HPDE6-E6E7 (cell line): ENCODE measurements at regions not wholly inside any gene's neighbourhood (a gene's known extent, or its start where the extent isn't known, plus 50 kb on each side); places are given as distances from the start of the nearest gene placed in this dataset.

Experiments
- DNase-seq: peaks from one replicate; pipeline ENCODE4 v3.0.0; 2011; ENCODE audit warnings: missing footprints; ENCODE audit errors: extremely low spot score

- no peak for DNase-seq
These were observed 397.7 kb upstream of the RIOK2 start for GRCh38 chr5:97580746-97581145.

GRCh38 chr5:97591781-97592180, 408.7 kb upstream of the RIOK2 start:
- no peak for DNase-seq

- no peak for DNase-seq
These were observed 417.4 kb upstream of the RIOK2 start for GRCh38 chr5:97600486-97600885.

DNA sequence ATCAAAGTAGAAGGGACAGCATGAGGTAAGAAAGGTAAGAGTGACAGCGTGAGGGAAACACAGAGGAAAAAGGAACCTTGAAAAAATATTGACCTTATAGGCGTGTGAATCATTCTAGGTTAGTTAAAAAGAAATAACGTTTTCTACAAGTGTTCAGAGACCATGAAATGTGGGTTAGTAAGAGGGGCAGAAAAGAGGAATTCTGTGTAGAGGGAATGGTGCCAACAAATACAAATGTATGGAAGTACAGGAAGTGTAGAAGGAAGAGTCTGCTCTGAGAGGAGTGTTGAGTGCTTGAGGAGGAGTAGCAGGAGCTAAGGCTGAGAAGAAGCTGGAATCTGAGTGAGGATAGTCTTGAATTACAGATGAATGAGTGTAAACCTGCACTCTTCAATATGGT, 418.6 kb upstream of the RIOK2 start:
- DNase-seq = no peak

GRCh38 chr5:97606531-97606930, 423.5 kb upstream of the RIOK2 start:
- DNase-seq = no peak

GRCh38 chr5:97608501-97608900, 425.5 kb upstream of the RIOK2 start:
- DNase-seq = no peak

DNA sequence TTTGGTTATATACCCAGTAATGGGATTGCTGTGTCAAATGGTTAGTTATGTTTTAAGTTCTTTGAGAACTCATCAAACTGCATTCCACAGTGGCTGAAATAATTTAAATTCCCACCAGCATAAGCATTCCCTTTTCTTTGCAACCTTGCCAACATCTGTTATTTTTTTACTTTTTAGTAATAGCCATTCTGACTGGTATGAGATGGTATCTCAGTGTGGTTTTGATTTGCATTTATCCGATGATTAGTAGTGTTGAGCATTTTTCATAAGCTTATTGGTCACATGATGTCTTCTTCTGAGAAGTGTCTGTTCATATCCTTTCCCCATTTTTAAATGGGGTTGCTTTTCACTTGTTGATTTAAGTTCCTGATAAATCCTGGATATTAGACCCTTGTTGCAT, 435.7 kb upstream of the RIOK2 start:
- no peak for DNase-seq

- no peak for DNase-seq
These were observed 440.4 kb upstream of the RIOK2 start for GRCh38 chr5:97623441-97623840.

DNA sequence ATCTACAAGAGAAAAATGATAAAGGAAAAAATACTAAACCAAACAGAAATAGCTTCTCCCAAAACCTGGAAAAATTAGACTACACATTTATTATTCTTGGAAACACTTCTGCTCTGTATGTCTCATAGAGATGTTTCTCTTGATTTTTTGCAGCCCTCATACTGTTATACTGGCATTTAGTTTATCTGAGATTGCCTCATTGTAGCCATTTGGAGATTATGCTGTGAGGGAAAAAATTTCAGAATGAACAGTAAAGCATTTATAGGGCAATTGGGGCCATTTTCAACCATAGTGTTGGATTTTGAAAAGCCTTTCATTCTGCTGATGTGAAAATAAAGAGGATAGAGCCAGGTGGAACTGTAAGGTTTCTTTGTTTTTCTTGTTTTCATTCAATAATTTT, 441.8 kb upstream of the RIOK2 start:
- DNase-seq = no peak

GRCh38 chr5:97627272-97627671, 444.2 kb upstream of the RIOK2 start:
- DNase-seq = no peak

GRCh38 chr5:97628031-97628430, 445.0 kb upstream of the RIOK2 start:
- DNase-seq = no peak

- DNase-seq = no peak
These were observed 445.8 kb upstream of the RIOK2 start for GRCh38 chr5:97628807-97629206.

GRCh38 chr5:97629276-97629675, 446.2 kb upstream of the RIOK2 start:
- DNase-seq = no peak

GRCh38 chr5:97635553-97635952, 452.5 kb upstream of the RIOK2 start:
- DNase-seq = no peak

DNA sequence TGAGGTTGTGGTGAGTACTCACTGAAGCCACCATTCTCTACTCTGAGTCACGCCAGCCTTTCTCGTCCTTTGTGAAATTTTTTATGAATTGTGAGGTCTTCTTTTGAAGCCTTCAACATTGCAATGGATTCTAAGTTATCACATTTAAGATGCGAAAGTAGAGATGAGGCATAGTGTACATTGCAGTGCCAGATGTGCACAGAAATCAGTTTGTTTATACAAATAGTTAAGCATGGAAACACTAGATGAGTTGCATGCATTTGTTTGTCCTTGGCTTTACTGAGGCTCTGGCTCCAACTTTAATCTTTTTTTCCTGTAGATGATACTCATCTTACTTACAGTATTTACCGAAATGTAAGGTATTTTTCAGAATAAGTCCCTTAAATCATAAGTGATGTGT, 453.7 kb upstream of the RIOK2 start:
- DNase-seq = no peak

- DNase-seq = no peak
These were observed 458.0 kb upstream of the RIOK2 start for GRCh38 chr5:97641081-97641480.

GRCh38 chr5:97644206-97644605, 461.2 kb upstream of the RIOK2 start:
- DNase-seq = no peak

- no peak for DNase-seq
These were observed 461.8 kb upstream of the RIOK2 start for GRCh38 chr5:97644896-97645295.

GRCh38 chr5:97657239-97657638, 474.2 kb upstream of the RIOK2 start:
- no peak for DNase-seq

GRCh38 chr5:97658116-97658900, 475.3 kb upstream of the RIOK2 start:
- peak; percentile 8 for DNase-seq

GRCh38 chr5:97666783-97667182, 483.7 kb upstream of the RIOK2 start:
- DNase-seq = no peak

GRCh38 chr5:97670447-97670846, 487.4 kb upstream of the RIOK2 start:
- no peak for DNase-seq

DNA sequence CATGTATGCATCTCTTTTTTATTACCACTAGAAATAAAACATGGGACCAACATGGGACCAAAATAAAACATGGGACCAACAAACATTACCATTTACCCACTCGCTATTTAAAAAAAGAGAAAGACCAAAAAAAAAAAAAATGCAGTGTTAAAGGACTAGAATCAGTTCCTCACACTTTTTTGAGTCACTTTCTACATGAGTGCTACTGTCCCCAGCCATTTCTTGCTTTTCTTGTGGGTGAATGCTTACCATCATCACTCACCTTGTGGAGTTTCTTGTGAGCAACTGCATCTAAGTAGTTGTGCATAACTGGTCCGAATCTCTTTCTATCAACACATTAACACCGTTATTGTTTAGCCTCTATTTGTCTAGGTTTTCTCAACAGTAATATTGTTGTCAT, 493.6 kb upstream of the RIOK2 start:
- DNase-seq = no peak

- DNase-seq = no peak
These were observed 511.0 kb upstream of the RIOK2 start for GRCh38 chr5:97694091-97694490.
